OCI-LY7 (cell line): ENCODE measurements at regions not wholly inside any gene's neighbourhood (a gene's known extent, or its start where the extent isn't known, plus 50 kb on each side); places are given as distances from the start of the nearest gene placed in this dataset.

Experiments used
- BruUV-seq: library from RNA; stranded (reverse); fragments of 400-500 nt; replicated peaks from 2 replicates; lab custom pipeline; 2021; lab: Mats Ljungman, UMichigan
- CTCF ChIA-PET: fragments of 300-600 bp; sonication (Branson Sonifier 250); formaldehyde crosslinking; loops from one replicate; lab custom pipeline; 2022; ENCODE audit warnings: antibody characterized with exemption; ENCODE audit not compliant: unreplicated experiment; lab: Charles Lee
- POLR2A ChIA-PET: fragments of 300-600 bp; sonication (Branson Sonifier 250); formaldehyde crosslinking; loops from one replicate; lab custom pipeline; 2022; ENCODE audit warnings: antibody characterized with exemption; lab: Charles Lee
- DNase-seq: peaks from one replicate; pipeline ENCODE4 v3.0.0-alpha.2; 2015; ENCODE audit warnings: low spot score
- H2AFZ ChIP-seq: fragments of 200-600 bp; sonication (generic), shearing (Covaris generic); 2 replicates; pipeline ENCODE4 v1.6.1; 2014; ENCODE audit warnings: mild to moderate bottlenecking, antibody characterized with exemption, low read length, moderate library complexity
- H3K27ac ChIP-seq: fragments of 200-600 bp; sonication (generic); 2 replicates; pipeline ENCODE4 v1.5.1; 2014; ENCODE audit warnings: mixed run types, low read depth, mild to moderate bottlenecking, moderate library complexity, low read length, inconsistent platforms; ENCODE audit not compliant: poor library complexity, severe bottlenecking
- H3K36me3 ChIP-seq: fragments of 200-600 bp; sonication (generic); 2 replicates; pipeline ENCODE4 v1.6.1; 2014; ENCODE audit warnings: mild to moderate bottlenecking, antibody characterized with exemption, low read length, moderate library complexity, mixed read lengths; ENCODE audit not compliant: insufficient read depth
- H3K4me1 ChIP-seq: fragments of 200-600 bp; sonication (generic); 2 replicates; pipeline ENCODE4 v1.5.1; 2014; ENCODE audit warnings: mild to moderate bottlenecking, low read length; ENCODE audit not compliant: insufficient read depth, poor library complexity, severe bottlenecking
- H3K4me2 ChIP-seq: fragments of 200-600 bp; sonication (generic); 2 replicates; pipeline ENCODE4 v1.6.1; 2014; ENCODE audit warnings: mild to moderate bottlenecking, low read length
- H3K4me3 ChIP-seq: fragments of 200-600 bp; sonication (generic); 2 replicates; pipeline ENCODE4 v1.5.1; 2014; ENCODE audit warnings: mild to moderate bottlenecking, low read depth, low read length; ENCODE audit not compliant: poor library complexity, severe bottlenecking
- H3K79me2 ChIP-seq: fragments of 200-600 bp; sonication (generic); 2 replicates; pipeline ENCODE4 v1.6.1; 2016; ENCODE audit warnings: low read depth, mild to moderate bottlenecking, low read length, moderate library complexity, mixed read lengths; ENCODE audit not compliant: insufficient read depth
- H3K9me2 ChIP-seq: fragments of 200-600 bp; sonication (generic); 2 replicates; pipeline ENCODE4 v1.6.1; 2016; ENCODE audit warnings: mild to moderate bottlenecking, low read length, mixed read lengths; ENCODE audit not compliant: insufficient read depth
- H3K9me3 ChIP-seq: fragments of 200-600 bp; sonication (generic); 2 replicates; pipeline ENCODE4 v1.6.1; 2014; ENCODE audit warnings: mild to moderate bottlenecking, mixed run types, low read length, mixed read lengths
- H4K20me1 ChIP-seq: fragments of 200-600 bp; sonication (generic); 2 replicates; pipeline ENCODE4 v1.6.1; 2014; ENCODE audit warnings: mild to moderate bottlenecking, antibody characterized with exemption, low read length, moderate library complexity, mixed read lengths; ENCODE audit not compliant: insufficient read depth
- CTCF ChIP-seq: fragments of 200-600 bp; sonication (generic); conservative IDR thresholded peaks from 2 replicates; pipeline ENCODE4 v1.5.1; 2014; ENCODE audit warnings: mild to moderate bottlenecking, antibody characterized with exemption, low read length, moderate library complexity, mixed read lengths
- EZH2phosphoT487 ChIP-seq: fragments of 200-600 bp; sonication (generic); IDR thresholded peaks from 2 replicates; pipeline ENCODE4 v1.6.1; 2018; ENCODE audit warnings: low read depth, borderline replicate concordance, mild to moderate bottlenecking, mixed run types, antibody characterized with exemption, low read length, moderate library complexity, mixed read lengths
- intact Hi-C: fragments of 100-400 bp; cut with micrococcal nuclease; formaldehyde crosslinking; loops from one replicate; pipeline ENCODE4 v1.10.0; 2022; ENCODE audit not compliant: unreplicated experiment

- Histone ChIP-seq H3K4me3 (no peak overlapping the region), H3K27ac (no peak overlapping the region), H2AFZ (no peak overlapping the region), H3K9me3 (no peaks in the 10 kb centered on the region), H3K36me3 (peaks cover 91% of the 10 kb centered on the region), H3K79me2 (peaks cover 7% of the 10 kb centered on the region; the same call in 1 of the 2 replicates), H3K4me1 (no peaks in the 10 kb centered on the region), H3K9me2 (no peaks in the 10 kb centered on the region), H3K4me2 (no peak overlapping the region), H4K20me1 (no peaks in the 10 kb centered on the region)
- BruUV-seq, result no TSS peak
- ChIA-PET POLR2A (no interaction called here), CTCF (no interaction called here)
- no peak for TF ChIP-seq EZH2phosphoT487
- TF ChIP-seq CTCF, result no peak
- DNase-seq, result no peak
- intact Hi-C loops, result no loop called here
Observed at GRCh38 chr19:7421941-7422744, 66.7 kb downstream of the PEX11G start.
